ENCODE measurements at regions not wholly inside any gene's neighbourhood (a gene's known extent, or its start where the extent isn't known, plus 50 kb on each side); places are given as distances from the start of the nearest gene placed in this dataset.

- H3K27ac ChIP-seq (replicated peaks), result no peak overlapping the region
- DNase-seq (ENCODE audit: low read depth in 1 of 2, low spot score in 1 of 2), result no peak
- H3K27me3 ChIP-seq (ENCODE audit: insufficient read depth, poor library complexity, severe bottlenecking), result peaks cover 4% of the 10 kb centered on the region
- TF ChIP-seq GABPA (IDR thresholded peaks at IDR 0.05; ENCODE audit: low read depth) (no peak), POLR2AphosphoS5 (IDR thresholded peaks at IDR 0.05; ENCODE audit: low read depth) (no peak), SPI1 (IDR thresholded peaks at IDR 0.05; ENCODE audit: borderline replicate concordance, low read depth) (no peak), REST (IDR thresholded peaks at IDR 0.05; ENCODE audit: insufficient replicate concordance, low read depth) (no peak), CTCF (IDR thresholded peaks at IDR 0.05; ENCODE audit: insufficient read depth, low read length) (no peak)
- no peak overlapping the region for H3K4me3 ChIP-seq (replicated peaks; ENCODE audit: insufficient read depth, low read length)
These were observed 164.3 kb downstream of the BUB3 start for GRCh38 chr10:123318516-123318915.

GRCh38 chr10:123320091-123320490 lies 165.9 kb downstream of the BUB3 start:
- no peak for DNase-seq (ENCODE audit: low read depth in 1 of 2, low spot score in 1 of 2)
- Histone ChIP-seq H3K27me3 (ENCODE audit: insufficient read depth, poor library complexity, severe bottlenecking) (peaks cover 2% of the 10 kb centered on the region), H3K4me3 (replicated peaks; ENCODE audit: insufficient read depth, low read length) (no peak overlapping the region), H3K27ac (replicated peaks) (no peak overlapping the region)
- no peak for TF ChIP-seq CTCF (IDR thresholded peaks at IDR 0.05; ENCODE audit: insufficient read depth, low read length)
- TF ChIP-seq GABPA (IDR thresholded peaks at IDR 0.05; ENCODE audit: low read depth), result no peak
- TF ChIP-seq SPI1 (IDR thresholded peaks at IDR 0.05; ENCODE audit: borderline replicate concordance, low read depth), result no peak
- no peak for TF ChIP-seq POLR2AphosphoS5 (IDR thresholded peaks at IDR 0.05; ENCODE audit: low read depth)
- no peak for TF ChIP-seq REST (IDR thresholded peaks at IDR 0.05; ENCODE audit: insufficient replicate concordance, low read depth)

GRCh38 chr10:123323884-123324283 lies 169.7 kb downstream of the BUB3 start:
- peaks cover 2% of the 10 kb centered on the region for H3K27me3 ChIP-seq (ENCODE audit: insufficient read depth, poor library complexity, severe bottlenecking)
- no peak overlapping the region for H3K4me3 ChIP-seq (replicated peaks; ENCODE audit: insufficient read depth, low read length)
- DNase-seq (ENCODE audit: low read depth in 1 of 2, low spot score in 1 of 2), result no peak
- TF ChIP-seq GABPA (IDR thresholded peaks at IDR 0.05; ENCODE audit: low read depth) (no peak), CTCF (IDR thresholded peaks at IDR 0.05; ENCODE audit: insufficient read depth, low read length) (no peak), REST (IDR thresholded peaks at IDR 0.05; ENCODE audit: insufficient replicate concordance, low read depth) (no peak), SPI1 (IDR thresholded peaks at IDR 0.05; ENCODE audit: borderline replicate concordance, low read depth) (no peak), POLR2AphosphoS5 (IDR thresholded peaks at IDR 0.05; ENCODE audit: low read depth) (no peak)
- H3K27ac ChIP-seq (replicated peaks), result no peak overlapping the region
